Pancreas (tissue), 10 donors: ENCODE measurements at regions not wholly inside any gene's neighbourhood (a gene's known extent, or its start where the extent isn't known, plus 50 kb on each side); places are given as distances from the start of the nearest gene placed in this dataset.

Experiments
- ATAC-seq, 4 donors: fragments of 200-7000 bp; cut with Tn5 transposase; one replicate each; pipeline versions ENCODE4 v1.8.0 to v1.9.1; 2020; ENCODE audit warnings: mild to moderate bottlenecking in 4 of 4, moderate library complexity in 4 of 4
- DNase-seq, 6 donors: peaks; one replicate each; pipeline ENCODE4 v3.0.0-alpha.2; 2020
- FAIRE-seq: peaks from 2 replicates; lab custom pipeline; 2012; peaks lifted over from hg19 to GRCh38; lab: Jason Lieb, UNC
- H3K27ac ChIP-seq, 4 donors: fragments of 200-600 bp; sonication (generic); 1 replicate in 3 of 4; 2 replicates in 1 of 4; pipeline versions ENCODE4 v1.5.0 to v1.8.0; 2020
- H3K27me3 ChIP-seq, 4 donors: fragments of 200-600 bp; one replicate each; pipeline ENCODE4 v1.8.0; 2021
- H3K36me3 ChIP-seq, 3 donors: fragments of 200-600 bp; sonication (generic) in 1 of 3; one replicate each; pipeline versions ENCODE4 v1.5.0 to v1.8.0; 2020 to 2021
- H3K4me1 ChIP-seq, 3 donors: fragments of 200-600 bp; one replicate each; pipeline ENCODE4 v1.8.0; 2021
- H3K4me3 ChIP-seq, 4 donors: fragments of 200-600 bp; sonication (generic) in 2 of 4; one replicate each; pipeline versions ENCODE4 v1.5.0 to v1.8.0; 2020 to 2021
- H3K9me3 ChIP-seq, 4 donors: fragments of 200-600 bp; one replicate each; pipeline ENCODE4 v1.8.0; 2021
- WGBS, 2 donors: extraction: QIAGEN DNeasy Blood & Tissue Kit; methylation state at CpG; one replicate each; pipeline ENCODE4 v1.1.7; 2013; 5-methylcytosine and 5-hydroxymethylcytosine counted together
- intact Hi-C, 3 donors: fragments of 100-400 bp; cut with DNase I; formaldehyde crosslinking; loops; one replicate each; pipeline versions ENCODE4 v1.11.1 to v1.14.2; 2022
- TF ChIP-seq, protein P1 (sequence below), 4 donors: fragments of 200-600 bp; sonication (generic) in 3 of 4; IDR thresholded peaks; one replicate each; pipeline versions ENCODE4 v1.5.0 to v1.8.0; 2021; ENCODE audit warnings: antibody characterized with exemption in 4 of 4
- donor health status: healthy with polysubstance abuse.
- donor health status: DM: no; HTN: no; CAD: no; lungs with moderate emphysema.
- donor health status: DM: no; HTN: no; CAD: no.
- donor health status: control.
- donor health status: control.
- donor health status: Bipolar disorder and iron deficiency.
- donor health status: DM: yes; HTN: yes; CAD: no.
- donor health status: DM: no; HTN: no; CAD: no.
- donor health status: DM: no; HTN: no; CAD: no.
- donor health status: DM: yes; HTN: yes; CAD: no.

- no peaks in the 10 kb centered on the region for H3K9me3 ChIP-seq
- H3K4me3 ChIP-seq = no peak overlapping the region
- no peaks in the 10 kb centered on the region for H3K36me3 ChIP-seq
- H3K27me3 ChIP-seq = no peaks in the 10 kb centered on the region
- TF ChIP-seq, protein P1, sequence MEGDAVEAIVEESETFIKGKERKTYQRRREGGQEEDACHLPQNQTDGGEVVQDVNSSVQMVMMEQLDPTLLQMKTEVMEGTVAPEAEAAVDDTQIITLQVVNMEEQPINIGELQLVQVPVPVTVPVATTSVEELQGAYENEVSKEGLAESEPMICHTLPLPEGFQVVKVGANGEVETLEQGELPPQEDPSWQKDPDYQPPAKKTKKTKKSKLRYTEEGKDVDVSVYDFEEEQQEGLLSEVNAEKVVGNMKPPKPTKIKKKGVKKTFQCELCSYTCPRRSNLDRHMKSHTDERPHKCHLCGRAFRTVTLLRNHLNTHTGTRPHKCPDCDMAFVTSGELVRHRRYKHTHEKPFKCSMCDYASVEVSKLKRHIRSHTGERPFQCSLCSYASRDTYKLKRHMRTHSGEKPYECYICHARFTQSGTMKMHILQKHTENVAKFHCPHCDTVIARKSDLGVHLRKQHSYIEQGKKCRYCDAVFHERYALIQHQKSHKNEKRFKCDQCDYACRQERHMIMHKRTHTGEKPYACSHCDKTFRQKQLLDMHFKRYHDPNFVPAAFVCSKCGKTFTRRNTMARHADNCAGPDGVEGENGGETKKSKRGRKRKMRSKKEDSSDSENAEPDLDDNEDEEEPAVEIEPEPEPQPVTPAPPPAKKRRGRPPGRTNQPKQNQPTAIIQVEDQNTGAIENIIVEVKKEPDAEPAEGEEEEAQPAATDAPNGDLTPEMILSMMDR (IDR thresholded peaks at IDR 0.05) = no peak
- intact Hi-C loops = no loop called here
- DNase-seq = no peak
- no peak for FAIRE-seq
- no peak overlapping the region for H3K27ac ChIP-seq
- H3K4me1 ChIP-seq = no peaks in the 10 kb centered on the region
- ATAC-seq = no peak
- 85 to 93% methylated on average over 4 of the region's 4 CpGs for WGBS, 2 donors
Measured at GRCh38 chr13:99836291-99836690, 135.3 kb downstream of the ZIC5 start.

DNA sequence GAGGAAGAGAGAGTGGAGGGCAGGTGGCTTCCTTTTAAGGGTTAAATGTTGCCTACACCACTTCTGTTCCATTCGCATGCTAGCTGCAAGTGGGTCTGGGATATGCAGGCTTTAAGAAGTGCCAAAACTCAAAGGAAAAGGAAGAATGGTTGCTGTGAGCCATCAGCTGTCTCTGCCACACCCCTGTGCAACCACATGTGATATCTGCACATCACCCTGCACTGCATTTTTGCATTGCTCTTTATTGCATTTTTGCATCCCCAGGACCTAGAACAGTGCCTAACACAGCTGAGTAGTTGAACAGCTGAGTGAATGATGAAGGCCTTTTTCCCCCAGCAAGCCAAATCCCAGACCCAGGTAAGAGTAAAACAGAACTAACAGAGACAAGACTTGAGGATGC, 136.1 kb downstream of the ZIC5 start:
- Histone ChIP-seq H3K27me3 (no peaks in the 10 kb centered on the region), H3K9me3 (no peaks in the 10 kb centered on the region), H3K36me3 (no peaks in the 10 kb centered on the region), H3K4me3 (no peak overlapping the region), H3K4me1 (no peaks in the 10 kb centered on the region), H3K27ac (no peak overlapping the region)
- FAIRE-seq = no peak
- intact Hi-C loops = no loop called here
- WGBS, 2 donors = 84 to 88% methylated on average over 1 of the region's 1 CpG
- ATAC-seq = no peak
- TF ChIP-seq, protein P1 (IDR thresholded peaks at IDR 0.05) = no peak
- no peak for DNase-seq

DNA sequence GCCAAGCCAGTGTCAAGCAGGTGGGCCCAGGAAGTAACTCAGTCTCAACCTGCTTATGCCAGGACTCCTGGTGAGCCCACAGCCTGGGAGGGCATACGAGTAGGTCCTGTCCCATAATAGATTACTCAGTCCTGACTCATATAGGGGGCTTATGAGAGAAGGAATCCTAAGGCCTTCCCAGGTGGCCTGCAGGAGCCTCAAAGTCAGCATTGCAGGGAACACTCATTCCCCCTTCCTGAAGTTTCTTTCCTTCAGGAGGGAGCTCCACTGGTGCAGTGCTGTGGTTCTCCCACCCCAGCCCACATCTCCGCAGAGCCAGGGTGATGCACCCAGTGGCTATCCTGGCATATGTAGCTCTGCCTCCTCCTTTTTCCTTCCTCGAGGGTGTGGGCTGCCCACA, 137.3 kb downstream of the ZIC5 start:
- no peaks in the 10 kb centered on the region for H3K4me1 ChIP-seq
- H3K9me3 ChIP-seq = no peaks in the 10 kb centered on the region
- no peak overlapping the region for H3K4me3 ChIP-seq
- TF ChIP-seq, protein P1 (IDR thresholded peaks at IDR 0.05) = no peak
- no peaks in the 10 kb centered on the region for H3K27me3 ChIP-seq
- DNase-seq (no peak), FAIRE-seq (no peak), ATAC-seq (no peak)
- H3K27ac ChIP-seq = no peak overlapping the region
- H3K36me3 ChIP-seq = no peaks in the 10 kb centered on the region
- WGBS, 2 donors = 82 to 83% methylated on average over 3 of the region's 3 CpGs
- intact Hi-C loops = no loop called here

DNA sequence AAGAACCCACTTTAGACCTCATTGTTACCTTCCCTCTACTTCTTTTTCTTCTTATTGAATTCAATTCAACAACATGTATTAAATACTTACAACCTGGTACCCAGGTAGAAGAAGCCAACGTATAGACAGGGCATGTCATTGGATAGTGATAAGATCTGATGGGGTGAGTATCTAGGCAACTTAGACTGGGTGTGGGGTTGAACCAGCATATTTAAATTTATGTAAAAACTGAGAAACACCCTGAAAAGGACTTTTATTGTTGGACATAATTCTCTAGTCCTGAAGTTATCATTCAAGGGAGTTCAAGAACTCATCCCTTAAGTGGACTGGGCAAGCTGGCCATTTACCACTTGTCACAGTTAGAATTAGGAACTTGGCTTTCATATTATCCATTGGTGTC, 139.2 kb downstream of the ZIC5 start:
- WGBS, 2 donors = 81 to 84% methylated on average over 1 of the region's 1 CpG
- FAIRE-seq = no peak
- H3K27me3 ChIP-seq = no peaks in the 10 kb centered on the region

GRCh38 chr13:99830931-99831330, 140.6 kb downstream of the ZIC5 start:
- WGBS, 2 donors = 98 to 100% methylated on average over 3 of the region's 3 CpGs
- Histone ChIP-seq H3K4me1 (no peaks in the 10 kb centered on the region), H3K4me3 (no peak overlapping the region), H3K27ac (no peak overlapping the region), H3K9me3 (no peaks in the 10 kb centered on the region), H3K27me3 (no peaks in the 10 kb centered on the region), H3K36me3 (no peaks in the 10 kb centered on the region)
- FAIRE-seq = no peak
- no peak for DNase-seq
- intact Hi-C loops = no loop called here
- TF ChIP-seq, protein P1 (IDR thresholded peaks at IDR 0.05) = no peak
- ATAC-seq = no peak

More for the DNA sequence above, 139.2 kb downstream of the ZIC5 start:
- Histone ChIP-seq H3K36me3 (no peaks in the 10 kb centered on the region), H3K9me3 (no peaks in the 10 kb centered on the region), H3K27ac (no peak overlapping the region), H3K4me1 (no peaks in the 10 kb centered on the region), H3K4me3 (no peak overlapping the region)
- intact Hi-C loops = no loop called here
- DNase-seq = no peak
- ATAC-seq = no peak
- TF ChIP-seq, protein P1 (IDR thresholded peaks at IDR 0.05) = no peak
